ENCODE measurements at regions not wholly inside any gene's neighbourhood (a gene's known extent, or its start where the extent isn't known, plus 50 kb on each side); places are given as distances from the start of the nearest gene placed in this dataset.

GRCh38 chr2:18487106-18487913 is 73.1 kb downstream of the RDH14 start:
- no peak for TF ChIP-seq CTCF (IDR thresholded peaks at IDR 0.05)
- no peak for TF ChIP-seq POLR2A (IDR thresholded peaks at IDR 0.05)
